ENCODE measurements at regions not wholly inside any gene's neighbourhood (a gene's known extent, or its start where the extent isn't known, plus 50 kb on each side); places are given as distances from the start of the nearest gene placed in this dataset.

GRCh38 chr14:94887591-94887990 lies 117.7 kb upstream of the GSC start:
- DNase-seq (ENCODE audit: low spot score): no peak

- DNase-seq (ENCODE audit: low spot score): no peak
Measured at GRCh38 chr14:94886931-94887330, 117.0 kb upstream of the GSC start.

GRCh38 chr14:94885481-94886155 lies 115.7 kb upstream of the GSC start:
- no peak for DNase-seq (ENCODE audit: low spot score)

- no peak for DNase-seq (ENCODE audit: low spot score)
Measured at GRCh38 chr14:94884616-94885230, 114.8 kb upstream of the GSC start.

GRCh38 chr14:94882401-94882800 lies 112.5 kb upstream of the GSC start:
- DNase-seq (ENCODE audit: low spot score): no peak

GRCh38 chr14:94880876-94881275 lies 111.0 kb upstream of the GSC start:
- no peak for DNase-seq (ENCODE audit: low spot score)

GRCh38 chr14:94880106-94880505 lies 110.2 kb upstream of the GSC start:
- no peak for DNase-seq (ENCODE audit: low spot score)

GRCh38 chr14:94879537-94879936 lies 109.6 kb upstream of the GSC start:
- DNase-seq (ENCODE audit: low spot score): no peak

- DNase-seq (ENCODE audit: low spot score): no peak
Measured at GRCh38 chr14:94876306-94876705, 106.4 kb upstream of the GSC start.

- DNase-seq (ENCODE audit: low spot score): no peak
Measured at GRCh38 chr14:94875256-94875655, 105.3 kb upstream of the GSC start.

GRCh38 chr14:94868772-94869072 lies 98.8 kb upstream of the GSC start:
- no peak for DNase-seq (ENCODE audit: low spot score)

GRCh38 chr14:94867946-94868771 lies 98.2 kb upstream of the GSC start:
- DNase-seq (ENCODE audit: low spot score): no peak

- DNase-seq (ENCODE audit: low spot score): no peak
Measured at GRCh38 chr14:94867209-94867608, 97.3 kb upstream of the GSC start.

- DNase-seq (ENCODE audit: low spot score): peak; percentile 23
Measured at GRCh38 chr14:94864387-94865195, 94.7 kb upstream of the GSC start.

GRCh38 chr14:94863366-94863765 lies 93.5 kb upstream of the GSC start:
- DNase-seq (ENCODE audit: low spot score): no peak

- no peak for DNase-seq (ENCODE audit: low spot score)
Measured at GRCh38 chr14:94857950-94858349, 88.0 kb upstream of the GSC start.

- DNase-seq (ENCODE audit: low spot score): no peak
Measured at GRCh38 chr14:94853920-94854319, 84.0 kb upstream of the GSC start.

- no peak for DNase-seq (ENCODE audit: low spot score)
Measured at GRCh38 chr14:94850309-94851211, 80.6 kb upstream of the GSC start.

- no peak for DNase-seq (ENCODE audit: low spot score)
Measured at GRCh38 chr14:94844593-94845152, 74.8 kb upstream of the GSC start.

- DNase-seq (ENCODE audit: low spot score): no peak
Measured at GRCh38 chr14:94840467-94840866, 70.6 kb upstream of the GSC start.

GRCh38 chr14:94839348-94839747 lies 69.4 kb upstream of the GSC start:
- no peak for DNase-seq (ENCODE audit: low spot score)

All from HuH-7 (cell line).